Keratinocyte (primary cell): ENCODE measurements at regions not wholly inside any gene's neighbourhood (a gene's known extent, or its start where the extent isn't known, plus 50 kb on each side); places are given as distances from the start of the nearest gene placed in this dataset.

Source experiments
- DNase-seq: peaks from one replicate; pipeline ENCODE4 v3.0.0-alpha.2; 2011; ENCODE audit warnings: low read depth, missing footprints, low spot score
- FAIRE-seq: peaks from 2 replicates; lab custom pipeline; 2011; peaks lifted over from hg19 to GRCh38; lab: Jason Lieb, UNC
- H2AFZ ChIP-seq: 2 replicates; pipeline ENCODE4 v1.6.0; 2012; ENCODE audit warnings: low read length, control low read depth, inconsistent platforms; ENCODE audit not compliant: control insufficient read depth
- H3K27ac ChIP-seq: 2 replicates; pipeline ENCODE4 v1.5.1; 2011; ENCODE audit warnings: low read length; ENCODE audit not compliant: control insufficient read depth, insufficient read depth
- H3K27me3 ChIP-seq: 3 replicates; pipeline ENCODE4 v1.6.0; 2011; ENCODE audit warnings: low read length; ENCODE audit not compliant: control insufficient read depth, insufficient read depth; ENCODE audit errors: extremely low read depth
- H3K36me3 ChIP-seq, 2 experiments: 2 replicates in 1 of 2; 3 replicates in 1 of 2; pipeline ENCODE4 v1.5.1; 2011; ENCODE audit warnings: low read length in 2 of 2, mild to moderate bottlenecking in 1 of 2; ENCODE audit not compliant: control insufficient read depth in 2 of 2, insufficient read depth in 2 of 2; ENCODE audit errors: extremely low read depth in 1 of 2
- H3K4me1 ChIP-seq: 3 replicates; pipeline ENCODE4 v1.5.1; 2011; ENCODE audit warnings: low read length; ENCODE audit not compliant: control insufficient read depth, insufficient read depth; ENCODE audit errors: extremely low read depth
- H3K4me2 ChIP-seq: 3 replicates; pipeline ENCODE4 v1.6.0; 2011; ENCODE audit warnings: low read depth, low read length; ENCODE audit not compliant: control insufficient read depth, insufficient read depth; ENCODE audit errors: extremely low read depth
- H3K4me3 ChIP-seq, 3 experiments: fragments of 200-600 bp in 1 of 3; sonication (generic) in 1 of 3; 2 replicates in 2 of 3; 3 replicates in 1 of 3; pipeline ENCODE4 v1.5.1; 2011 to 2016; ENCODE audit warnings: low read length in 3 of 3, mild to moderate bottlenecking in 3 of 3, control low read depth in 2 of 3, inconsistent platforms in 1 of 3, low read depth in 1 of 3, mixed read lengths in 1 of 3, mixed run types in 1 of 3, moderate library complexity in 1 of 3; ENCODE audit not compliant: control insufficient read depth in 2 of 3, insufficient read depth in 2 of 3; ENCODE audit errors: extremely low read depth in 1 of 3
- H3K79me2 ChIP-seq: 2 replicates; pipeline ENCODE4 v1.6.0; 2012; ENCODE audit warnings: low read length; ENCODE audit not compliant: control insufficient read depth, insufficient read depth
- H3K9ac ChIP-seq: 3 replicates; pipeline ENCODE4 v1.6.0; 2011; ENCODE audit warnings: low read length; ENCODE audit not compliant: control insufficient read depth, insufficient read depth; ENCODE audit errors: extremely low read depth
- H3K9me1 ChIP-seq: 3 replicates; pipeline ENCODE4 v1.6.0; 2011; ENCODE audit warnings: low read length; ENCODE audit not compliant: control insufficient read depth, insufficient read depth; ENCODE audit errors: extremely low read depth
- H3K9me3 ChIP-seq: 2 replicates; pipeline ENCODE4 v1.5.1; 2012; ENCODE audit warnings: low read depth, low read length; ENCODE audit not compliant: control insufficient read depth
- H4K20me1 ChIP-seq: 3 replicates; pipeline ENCODE4 v1.6.0; 2011; ENCODE audit warnings: low read length; ENCODE audit not compliant: control insufficient read depth, insufficient read depth; ENCODE audit errors: extremely low read depth
- CTCF ChIP-seq, 3 experiments: IDR thresholded peaks in 1 of 3; conservative IDR thresholded peaks in 1 of 3; optimal IDR thresholded peaks in 1 of 3; 2 replicates in 2 of 3; 3 replicates in 1 of 3; pipeline versions ENCODE3 to v1.5.1; 2011; ENCODE audit warnings: low read length in 3 of 3, mild to moderate bottlenecking in 3 of 3, moderate library complexity in 2 of 3, control low read depth in 1 of 3, inconsistent platforms in 1 of 3; ENCODE audit not compliant: insufficient read depth in 2 of 3; ENCODE audit errors: extremely low read depth in 1 of 3
- EZH2 ChIP-seq: IDR thresholded peaks from one replicate; pipeline ENCODE4 v1.6.1; 2012; ENCODE audit warnings: inconsistent platforms, mild to moderate bottlenecking, low read length, moderate library complexity
- dilution Hi-C: fragments of 300-500 bp; cut with MboI; formaldehyde crosslinking; loops from one replicate; pipeline ENCODE4 v1.7.0; 2020; ENCODE audit warnings: low sequenced_read_pairs; ENCODE audit not compliant: extremely low pct_ligation_motif_present

DNA sequence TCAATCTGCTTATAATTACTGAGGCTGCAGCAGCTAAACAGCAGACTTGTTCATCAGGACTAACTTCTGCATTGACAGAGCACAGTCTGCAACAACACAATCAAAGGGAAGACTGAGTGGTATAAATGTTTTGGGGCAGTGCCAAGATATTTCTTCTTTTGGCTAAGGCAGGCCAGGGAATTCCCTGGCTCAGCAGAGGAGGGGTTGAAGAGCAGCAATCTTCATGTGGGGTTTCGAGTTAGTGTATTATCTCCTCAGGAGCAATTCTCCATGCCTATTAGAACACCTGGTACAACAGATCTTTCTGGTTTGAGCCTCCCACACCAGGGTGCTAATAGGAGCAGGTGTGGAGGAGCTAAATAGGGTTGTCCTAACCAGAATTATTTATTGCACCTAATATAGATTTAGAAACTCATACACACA is 103.0 kb upstream of the STK17B start:
- H3K4me1 ChIP-seq = peaks cover under 1% of the 10 kb centered on the region
- no peak overlapping the region for H3K9ac ChIP-seq
- DNase-seq (no peak), FAIRE-seq (no peak)
- no peaks in the 10 kb centered on the region for H4K20me1 ChIP-seq
- dilution Hi-C loops = no loop called here
- no peak overlapping the region for H3K27ac ChIP-seq
- H3K36me3 ChIP-seq = no peaks in the 10 kb centered on the region
- no peak overlapping the region for H2AFZ ChIP-seq
- no peaks in the 10 kb centered on the region for H3K9me3 ChIP-seq
- H3K4me2 ChIP-seq = no peak overlapping the region
- TF ChIP-seq CTCF (optimal IDR thresholded peaks at IDR 0.05 in 1 of 3, IDR thresholded peaks at IDR 0.05 in 1 of 3, conservative IDR thresholded peaks at IDR 0.05 in 1 of 3; ENCODE audit: extremely low read depth in 1 of 3, insufficient read depth in 2 of 3, low read length in 3 of 3) (no peak), EZH2 (no peak)
- no peaks in the 10 kb centered on the region for H3K79me2 ChIP-seq
- H3K9me1 ChIP-seq = no peaks in the 10 kb centered on the region
- no peaks in the 10 kb centered on the region for H3K27me3 ChIP-seq
- no peak overlapping the region for H3K4me3 ChIP-seq

GRCh38 chr2:196275646-196276352 is 104.4 kb upstream of the STK17B start:
- H3K36me3 ChIP-seq = no peaks in the 10 kb centered on the region
- no peaks in the 10 kb centered on the region for H3K79me2 ChIP-seq
- no peaks in the 10 kb centered on the region for H3K4me1 ChIP-seq
- no peak overlapping the region for H3K4me2 ChIP-seq
- no peak overlapping the region for H3K27ac ChIP-seq
- FAIRE-seq (peak; percentile 20), DNase-seq (no peak)
- no peaks in the 10 kb centered on the region for H4K20me1 ChIP-seq
- no peaks in the 10 kb centered on the region for H3K9me3 ChIP-seq
- no peak overlapping the region for H3K4me3 ChIP-seq
- no peaks in the 10 kb centered on the region for H3K27me3 ChIP-seq
- H2AFZ ChIP-seq = no peak overlapping the region
- TF ChIP-seq EZH2 (no peak), CTCF (optimal IDR thresholded peaks at IDR 0.05 in 1 of 3, IDR thresholded peaks at IDR 0.05 in 1 of 3, conservative IDR thresholded peaks at IDR 0.05 in 1 of 3; ENCODE audit: extremely low read depth in 1 of 3, insufficient read depth in 2 of 3, low read length in 3 of 3) (no peak)
- H3K9ac ChIP-seq = no peak overlapping the region
- no peaks in the 10 kb centered on the region for H3K9me1 ChIP-seq
- dilution Hi-C loops = no loop called here
